ENCODE measurements at regions not wholly inside any gene's neighbourhood (a gene's known extent, or its start where the extent isn't known, plus 50 kb on each side); places are given as distances from the start of the nearest gene placed in this dataset.

GRCh38 chr1:30061292-30062220 is 661.8 kb downstream of the MATN1 start:
- no peak for DNase-seq

- DNase-seq: no peak
Observed at GRCh38 chr1:30060738-30061137, 662.6 kb downstream of the MATN1 start.

DNA sequence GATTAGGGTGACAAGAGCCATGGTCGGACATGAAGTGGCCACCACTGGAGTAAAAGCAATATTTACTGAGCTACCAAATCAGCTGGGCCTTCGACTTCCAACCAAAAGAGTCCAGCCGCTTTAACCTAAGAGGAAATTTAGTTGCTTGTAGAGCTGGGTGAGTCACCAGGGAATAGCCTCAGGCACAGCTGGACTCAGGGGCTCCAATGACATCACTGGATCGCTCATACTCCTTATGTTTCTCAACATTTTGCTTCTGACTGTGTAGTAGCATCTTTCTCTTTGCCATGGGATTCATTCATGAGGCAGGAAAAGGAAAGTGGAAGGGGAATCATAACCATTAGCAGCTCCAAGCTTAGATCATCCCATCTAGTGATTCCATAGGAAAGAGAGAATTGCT is 664.4 kb downstream of the MATN1 start:
- no peak for DNase-seq

- DNase-seq: no peak
Observed at GRCh38 chr1:30054126-30054525, 669.3 kb downstream of the MATN1 start.

DNA sequence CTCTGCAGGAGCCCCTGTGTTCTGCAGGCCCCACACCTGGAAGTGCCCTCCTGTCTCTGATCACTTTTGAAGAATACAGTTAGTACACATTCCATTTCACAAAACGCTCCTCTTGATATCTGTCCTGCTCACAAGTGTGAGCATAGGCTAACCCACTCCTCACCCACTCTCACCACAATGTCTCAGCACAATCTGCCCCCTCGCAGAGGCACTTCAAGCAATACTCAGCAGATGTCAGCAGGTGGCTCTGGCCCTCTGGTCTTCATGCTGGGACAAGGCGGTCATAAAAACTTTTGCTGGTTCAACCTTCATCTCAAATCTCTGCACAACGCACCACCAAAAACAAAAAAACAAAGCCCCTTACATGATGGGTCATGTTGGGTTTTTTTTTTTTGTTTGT is 671.2 kb downstream of the MATN1 start:
- DNase-seq: no peak

- no peak for DNase-seq
Observed at GRCh38 chr1:30051777-30052176, 671.6 kb downstream of the MATN1 start.

DNA sequence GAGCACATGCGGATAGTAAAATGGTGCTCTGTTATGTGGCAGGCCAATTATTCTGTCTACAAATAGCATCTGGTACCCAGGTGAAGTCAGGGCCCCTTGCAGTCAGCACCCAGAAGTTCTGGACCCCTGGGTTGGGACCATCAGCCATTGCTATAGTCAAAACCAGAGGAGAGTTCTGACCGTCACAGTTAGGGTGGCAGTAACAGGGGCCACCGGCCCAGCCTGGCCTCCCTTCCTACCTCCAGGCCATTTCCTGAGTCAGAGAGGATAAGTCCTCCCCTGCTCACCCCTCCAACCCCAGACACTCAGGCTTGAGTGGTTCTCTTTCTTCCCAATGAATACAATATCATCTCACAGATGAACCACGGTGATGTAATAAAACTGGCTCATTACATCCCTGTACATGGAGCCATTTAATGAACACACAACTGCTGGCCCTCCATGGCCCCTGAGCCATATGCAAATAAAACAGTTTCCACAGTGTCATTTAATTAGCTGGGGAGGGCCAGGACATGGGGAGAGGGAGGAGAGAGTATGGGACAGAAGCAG is 673.6 kb downstream of the MATN1 start:
- DNase-seq: no peak

- no peak for DNase-seq
Observed at GRCh38 chr1:30048905-30049304, 674.5 kb downstream of the MATN1 start.

GRCh38 chr1:30047576-30047975 is 675.8 kb downstream of the MATN1 start:
- no peak for DNase-seq

GRCh38 chr1:30046751-30047150 is 676.6 kb downstream of the MATN1 start:
- no peak for DNase-seq

DNA sequence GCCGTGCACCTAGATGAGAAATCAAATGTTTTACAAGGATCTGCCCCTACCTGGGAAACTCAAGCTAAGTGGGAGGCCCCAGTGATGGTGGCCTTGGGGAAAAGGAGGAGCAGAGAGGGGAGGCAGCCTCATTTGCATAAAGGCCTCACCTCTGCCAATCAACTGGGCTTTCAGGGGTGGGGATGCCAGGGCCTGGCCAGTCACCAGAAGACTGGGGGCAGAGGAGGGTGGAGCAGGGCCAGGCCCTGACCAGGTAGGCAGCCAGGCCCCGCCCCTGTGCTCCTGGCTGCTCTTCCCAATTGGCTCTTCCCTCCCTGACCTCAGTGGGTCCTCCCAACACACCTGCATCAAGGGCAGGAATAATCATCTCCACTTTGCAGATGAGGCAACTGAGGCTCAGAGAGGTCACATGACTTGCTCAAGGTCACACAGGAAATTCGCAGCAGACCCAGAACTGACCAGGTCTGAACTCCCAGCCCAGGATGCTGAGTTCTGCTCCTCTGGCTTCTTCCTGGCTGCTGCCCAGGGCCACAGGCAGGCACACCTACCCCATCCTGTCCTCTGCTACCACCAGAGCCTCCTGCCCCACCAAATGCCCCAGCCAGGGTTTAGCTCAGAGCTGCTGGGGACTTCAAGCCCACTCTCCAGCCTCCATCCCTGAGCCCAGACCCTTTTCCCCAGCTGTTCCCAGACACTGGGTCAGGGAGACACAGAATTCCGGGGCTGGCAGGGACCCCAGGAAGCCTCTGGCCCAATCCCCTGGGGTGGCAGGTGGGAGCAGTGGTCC is 677.9 kb downstream of the MATN1 start:
- DNase-seq: no peak

GRCh38 chr1:30044656-30045144 is 678.7 kb downstream of the MATN1 start:
- DNase-seq: no peak

DNA sequence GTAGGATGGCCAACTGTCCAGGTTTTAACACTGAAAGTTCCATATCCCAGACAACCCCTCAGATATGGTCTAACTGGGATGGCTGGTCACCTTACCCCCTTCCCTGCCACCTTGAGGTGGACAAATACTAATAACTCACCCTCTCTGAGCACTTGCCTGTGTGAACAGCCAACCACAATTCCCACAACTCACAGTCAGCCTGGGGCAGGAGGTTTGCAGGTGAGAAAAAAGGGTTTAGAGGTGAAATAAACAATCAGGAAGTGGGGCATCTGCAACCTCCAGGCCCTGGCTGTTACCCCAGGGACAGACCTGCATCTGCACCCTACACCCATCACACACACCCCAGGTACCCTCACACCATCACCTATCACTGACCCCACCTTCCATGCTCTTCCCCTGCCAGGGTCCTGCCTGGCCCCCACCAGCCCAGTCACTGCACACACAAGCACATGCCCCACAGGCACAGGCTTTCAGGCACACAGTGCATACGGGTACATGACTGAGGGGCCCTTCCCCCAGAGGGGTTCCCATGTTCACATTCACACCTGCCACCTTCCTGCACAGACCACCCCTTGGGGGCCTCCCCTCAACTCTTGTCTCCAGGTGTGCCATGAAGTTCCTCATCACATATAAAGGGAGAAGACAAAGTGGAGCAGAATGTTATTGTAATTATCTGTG is 679.5 kb downstream of the MATN1 start:
- no peak for DNase-seq

GRCh38 chr1:30043256-30043655 is 680.1 kb downstream of the MATN1 start:
- no peak for DNase-seq

DNA sequence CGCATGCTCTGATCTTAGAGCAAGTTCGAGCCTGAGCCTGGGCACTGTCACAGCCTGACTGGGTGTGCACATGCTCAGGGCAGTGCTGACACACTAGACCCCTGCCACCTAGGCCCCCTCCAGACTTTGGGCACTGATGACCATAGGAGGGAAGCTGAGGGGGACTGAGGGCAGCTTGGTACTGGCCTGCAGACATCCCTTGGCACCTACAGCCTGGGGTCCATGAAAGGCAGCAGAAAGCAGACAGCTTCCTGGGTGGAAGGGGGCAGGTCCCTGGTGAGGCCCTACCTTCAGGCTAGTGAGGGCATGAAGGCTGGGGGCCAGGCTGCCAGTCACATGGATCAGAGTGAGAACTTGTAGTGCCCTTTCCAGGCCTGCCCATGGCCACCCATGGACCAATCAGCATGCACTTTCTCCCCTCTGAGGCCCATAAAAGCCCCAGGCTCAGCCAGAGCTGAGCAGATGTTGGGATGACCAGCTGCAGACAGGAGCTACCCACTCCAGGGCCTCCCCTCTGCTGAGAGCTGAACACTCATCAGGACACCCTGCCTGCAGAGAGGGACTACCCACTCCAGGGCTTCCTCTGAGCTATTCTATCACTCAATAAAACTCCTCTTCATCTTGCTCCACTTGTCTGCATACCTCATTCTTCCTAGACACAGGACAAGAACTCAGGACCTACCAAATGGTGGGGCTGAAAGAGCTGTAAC is 680.8 kb downstream of the MATN1 start:
- DNase-seq: no peak

GRCh38 chr1:30041741-30042437 is 681.5 kb downstream of the MATN1 start:
- DNase-seq: no peak

- no peak for DNase-seq
Observed at GRCh38 chr1:30040081-30041019, 683.0 kb downstream of the MATN1 start.

DNA sequence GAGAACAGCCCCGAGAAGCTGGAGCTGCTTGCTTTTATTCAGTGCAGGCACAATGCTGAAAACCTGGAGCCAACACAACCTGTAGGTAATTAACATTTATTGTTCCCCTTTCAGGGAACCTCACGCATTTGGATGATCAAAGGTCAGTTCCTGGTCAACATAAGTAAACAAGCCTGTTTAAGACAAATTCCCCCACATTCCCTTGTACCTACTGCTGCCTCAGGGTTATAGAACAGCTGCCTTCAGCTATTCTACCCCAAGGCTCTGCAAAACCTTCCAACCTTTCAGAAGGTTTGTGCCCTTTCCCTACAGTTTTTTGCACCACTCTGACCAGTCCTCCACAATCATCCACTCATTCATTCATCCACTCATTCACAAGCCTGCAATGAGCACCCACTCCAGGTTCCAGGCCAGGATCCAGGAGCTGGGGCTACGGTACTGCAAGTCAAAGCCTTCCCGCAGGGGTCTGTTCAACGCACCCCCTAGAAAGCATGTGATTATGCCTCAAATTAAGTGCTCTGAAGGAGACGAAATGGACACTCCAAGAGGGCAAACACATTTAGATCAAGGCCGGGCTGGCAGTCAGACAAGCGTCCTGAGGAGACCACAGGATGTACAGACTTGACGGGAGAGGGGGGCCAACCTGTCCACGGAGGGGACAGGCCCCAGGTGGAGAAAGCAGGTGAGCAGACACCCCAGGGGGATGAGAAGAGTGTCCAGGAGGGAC is 683.9 kb downstream of the MATN1 start:
- no peak for DNase-seq

DNA sequence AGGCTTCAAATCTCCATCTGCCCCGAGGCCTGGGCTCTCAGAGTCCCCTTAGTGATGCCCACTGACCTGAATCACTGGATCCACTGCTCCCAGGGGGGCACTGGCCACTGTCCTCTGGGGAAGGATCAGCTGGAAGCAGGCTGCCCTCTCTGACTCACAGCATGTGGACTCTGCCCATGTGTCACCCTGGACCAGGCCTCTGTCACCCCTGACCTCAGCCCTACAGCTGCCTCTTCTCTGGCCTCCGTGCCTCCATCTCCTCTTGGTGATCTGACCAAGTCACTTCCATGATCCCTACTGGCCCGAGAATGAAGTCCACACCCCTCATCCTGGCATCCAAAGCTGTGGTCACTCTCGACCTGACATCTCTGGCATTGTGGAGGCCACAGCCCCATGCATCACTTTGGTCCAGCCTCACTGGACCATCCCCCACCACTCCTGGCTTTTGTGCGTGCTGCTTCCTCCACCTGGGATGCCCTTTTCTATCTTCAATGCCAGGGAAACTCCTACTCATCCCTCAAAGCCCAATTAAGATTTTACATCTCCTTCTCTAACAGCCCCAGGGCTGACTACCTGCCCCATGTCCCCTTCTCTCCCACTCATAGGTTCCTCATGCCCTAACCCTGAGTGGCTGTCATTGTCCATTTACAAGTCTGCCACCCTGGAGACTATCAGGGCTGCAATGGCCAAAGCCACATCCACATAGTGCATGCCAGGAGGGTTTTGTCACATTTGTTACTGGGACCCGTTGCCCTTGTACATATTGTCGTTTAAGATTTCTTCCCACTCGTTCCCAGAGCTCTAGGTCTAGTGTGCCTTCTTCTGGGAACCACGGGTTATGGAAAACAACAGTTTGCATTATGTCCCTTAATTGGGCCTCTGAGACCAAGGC is 685.0 kb downstream of the MATN1 start:
- no peak for DNase-seq

All from NCI-H1092 (cell line).